ENCODE measurements at regions not wholly inside any gene's neighbourhood (a gene's known extent, or its start where the extent isn't known, plus 50 kb on each side); places are given as distances from the start of the nearest gene placed in this dataset.

DNA sequence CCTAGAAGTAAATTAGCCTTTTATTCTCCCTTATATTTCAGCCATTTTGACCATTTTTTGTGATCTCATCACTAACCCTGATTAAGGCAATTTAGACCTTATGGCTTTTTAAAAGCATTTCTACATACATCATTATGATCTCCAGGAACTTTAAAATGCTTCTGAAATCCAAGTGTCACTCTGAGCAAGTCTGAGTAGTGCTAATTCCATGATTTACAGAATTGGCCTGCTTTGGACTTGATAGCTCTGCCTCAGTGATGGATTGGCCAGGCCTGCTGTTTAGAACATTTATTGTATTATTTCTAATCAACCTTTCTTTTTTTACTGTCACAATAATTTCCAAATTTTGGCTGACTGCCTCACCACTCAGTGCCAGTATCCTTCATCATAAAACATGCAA is 116.4 kb downstream of the KCNA4 start:
- Histone ChIP-seq H3K27me3 (ENCODE audit: low read length) (no peaks in the 10 kb centered on the region), H3K4me1 (ENCODE audit: insufficient read depth, low read length) (no peaks in the 10 kb centered on the region), H3K9ac (ENCODE audit: low read length) (no peak overlapping the region), H3F3A (ENCODE audit: low read length, unreplicated experiment) (no peaks in the 10 kb centered on the region), H3K4me2 (ENCODE audit: low read length) (no peak overlapping the region), H3K9me2 (replicated peaks; ENCODE audit: low read length) (no peaks in the 10 kb centered on the region), H3K79me2 (ENCODE audit: low read length) (no peaks in the 10 kb centered on the region), H3K27ac (ENCODE audit: low read length) (no peak overlapping the region), H2AFZ (ENCODE audit: low read length) (no peak overlapping the region), H3K36me3 (ENCODE audit: low read depth, low read length) (no peaks in the 10 kb centered on the region), H4K20me1 (ENCODE audit: low read length) (no peaks in the 10 kb centered on the region), H3K4me3 (ENCODE audit: low read length) (no peak overlapping the region), H3K9me3 (ENCODE audit: low read length) (no peaks in the 10 kb centered on the region)
- intact Hi-C loops (cut with micrococcal nuclease), result no loop called here
- no peak for DNase-seq
- ChIA-PET CTCF (no interaction called here), POLR2A (ENCODE audit: unreplicated experiment) (no interaction called here)
- no TSS peak for BruUV-seq (replicated peaks)
- no peak for ATAC-seq
- no peak for TF ChIP-seq EZH2 (IDR thresholded peaks at IDR 0.05; ENCODE audit: low read length, unreplicated experiment)
- TF ChIP-seq, protein P1, sequence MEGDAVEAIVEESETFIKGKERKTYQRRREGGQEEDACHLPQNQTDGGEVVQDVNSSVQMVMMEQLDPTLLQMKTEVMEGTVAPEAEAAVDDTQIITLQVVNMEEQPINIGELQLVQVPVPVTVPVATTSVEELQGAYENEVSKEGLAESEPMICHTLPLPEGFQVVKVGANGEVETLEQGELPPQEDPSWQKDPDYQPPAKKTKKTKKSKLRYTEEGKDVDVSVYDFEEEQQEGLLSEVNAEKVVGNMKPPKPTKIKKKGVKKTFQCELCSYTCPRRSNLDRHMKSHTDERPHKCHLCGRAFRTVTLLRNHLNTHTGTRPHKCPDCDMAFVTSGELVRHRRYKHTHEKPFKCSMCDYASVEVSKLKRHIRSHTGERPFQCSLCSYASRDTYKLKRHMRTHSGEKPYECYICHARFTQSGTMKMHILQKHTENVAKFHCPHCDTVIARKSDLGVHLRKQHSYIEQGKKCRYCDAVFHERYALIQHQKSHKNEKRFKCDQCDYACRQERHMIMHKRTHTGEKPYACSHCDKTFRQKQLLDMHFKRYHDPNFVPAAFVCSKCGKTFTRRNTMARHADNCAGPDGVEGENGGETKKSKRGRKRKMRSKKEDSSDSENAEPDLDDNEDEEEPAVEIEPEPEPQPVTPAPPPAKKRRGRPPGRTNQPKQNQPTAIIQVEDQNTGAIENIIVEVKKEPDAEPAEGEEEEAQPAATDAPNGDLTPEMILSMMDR (conservative IDR thresholded peaks at IDR 0.05; ENCODE audit: low read depth, low read length), result no peak
- no peak for TF ChIP-seq EZH2phosphoT487 (IDR thresholded peaks at IDR 0.05; ENCODE audit: borderline replicate concordance, low read length)

DNA sequence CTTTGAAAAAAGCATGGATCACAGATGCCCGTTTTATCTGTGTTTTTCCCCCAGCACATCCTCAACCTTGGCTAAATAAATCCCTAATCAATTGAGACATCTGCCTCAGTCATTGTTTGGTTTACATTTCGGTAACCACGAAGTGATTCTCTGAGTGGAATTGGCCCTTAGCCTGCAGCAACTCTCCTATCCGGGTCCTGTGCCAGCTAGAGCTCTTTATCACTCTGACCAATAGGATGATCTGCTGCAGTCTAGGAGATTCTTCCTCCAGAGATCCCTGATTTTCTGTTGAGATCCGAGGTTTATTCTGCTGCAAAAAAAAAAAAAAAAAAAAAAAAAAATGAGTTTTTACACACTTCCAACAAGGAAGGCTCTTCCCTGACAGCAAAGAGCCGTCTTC is 137.3 kb downstream of the KCNA4 start:
- no TSS peak for BruUV-seq (replicated peaks)
- H3K4me2 ChIP-seq (ENCODE audit: low read length), result no peak overlapping the region
- ATAC-seq (no peak), DNase-seq (no peak)
- no peaks in the 10 kb centered on the region for H3K79me2 ChIP-seq (ENCODE audit: low read length)
- no peaks in the 10 kb centered on the region for H3F3A ChIP-seq (ENCODE audit: low read length, unreplicated experiment)
- no peak overlapping the region for H2AFZ ChIP-seq (ENCODE audit: low read length)
- H3K36me3 ChIP-seq (ENCODE audit: low read depth, low read length), result no peaks in the 10 kb centered on the region
- H3K27ac ChIP-seq (ENCODE audit: low read length), result no peak overlapping the region
- H3K9me2 ChIP-seq (replicated peaks; ENCODE audit: low read length), result no peaks in the 10 kb centered on the region
- H3K4me1 ChIP-seq (ENCODE audit: insufficient read depth, low read length), result no peaks in the 10 kb centered on the region
- TF ChIP-seq, protein P1 (conservative IDR thresholded peaks at IDR 0.05; ENCODE audit: low read depth, low read length), result no peak
- TF ChIP-seq EZH2phosphoT487 (IDR thresholded peaks at IDR 0.05; ENCODE audit: borderline replicate concordance, low read length) (no peak), EZH2 (IDR thresholded peaks at IDR 0.05; ENCODE audit: low read length, unreplicated experiment) (no peak)
- no peak overlapping the region for H3K9ac ChIP-seq (ENCODE audit: low read length)
- no peaks in the 10 kb centered on the region for H4K20me1 ChIP-seq (ENCODE audit: low read length)
- no peaks in the 10 kb centered on the region for H3K27me3 ChIP-seq (ENCODE audit: low read length)
- ChIA-PET POLR2A (ENCODE audit: unreplicated experiment) (interaction anchor here (0.7 kb wide), 1 partner anchor 191 kb away, joined by 8 read pairs; no protein-coding TSS in a partner anchor), CTCF (no interaction called here)
- intact Hi-C loops (cut with micrococcal nuclease), result no loop called here
- H3K9me3 ChIP-seq (ENCODE audit: low read length), result no peaks in the 10 kb centered on the region
- no peak overlapping the region for H3K4me3 ChIP-seq (ENCODE audit: low read length)

DNA sequence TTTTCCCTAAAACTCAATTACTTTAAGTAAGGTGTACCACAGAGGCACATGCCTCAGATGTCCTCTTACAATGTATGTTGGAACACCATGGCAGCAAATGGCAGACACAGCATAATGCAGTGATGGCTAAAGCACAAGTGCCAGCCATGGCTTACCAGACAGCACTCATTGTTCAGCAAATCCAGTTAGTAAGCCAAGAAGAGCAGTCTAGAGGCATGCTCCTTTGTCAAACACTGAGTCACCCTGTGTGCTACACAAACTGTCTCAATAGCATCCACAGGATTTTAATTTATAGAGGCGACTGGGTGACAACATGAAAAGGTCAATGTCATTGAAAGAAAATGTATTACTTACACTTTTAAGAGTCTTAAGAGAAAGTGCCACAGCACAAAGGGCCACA is 140.6 kb downstream of the KCNA4 start:
- Histone ChIP-seq H3K4me2 (ENCODE audit: low read length) (no peak overlapping the region), H3K27me3 (ENCODE audit: low read length) (no peaks in the 10 kb centered on the region), H2AFZ (ENCODE audit: low read length) (no peak overlapping the region), H4K20me1 (ENCODE audit: low read length) (no peaks in the 10 kb centered on the region), H3K36me3 (ENCODE audit: low read depth, low read length) (no peaks in the 10 kb centered on the region), H3F3A (ENCODE audit: low read length, unreplicated experiment) (no peaks in the 10 kb centered on the region), H3K4me1 (ENCODE audit: insufficient read depth, low read length) (no peaks in the 10 kb centered on the region), H3K9me3 (ENCODE audit: low read length) (no peaks in the 10 kb centered on the region), H3K9me2 (replicated peaks; ENCODE audit: low read length) (no peaks in the 10 kb centered on the region), H3K4me3 (ENCODE audit: low read length) (no peak overlapping the region), H3K27ac (ENCODE audit: low read length) (no peak overlapping the region), H3K79me2 (ENCODE audit: low read length) (no peaks in the 10 kb centered on the region), H3K9ac (ENCODE audit: low read length) (no peak overlapping the region)
- ChIA-PET CTCF (no interaction called here), POLR2A (ENCODE audit: unreplicated experiment) (no interaction called here)
- TF ChIP-seq EZH2 (IDR thresholded peaks at IDR 0.05; ENCODE audit: low read length, unreplicated experiment) (no peak), EZH2phosphoT487 (IDR thresholded peaks at IDR 0.05; ENCODE audit: borderline replicate concordance, low read length) (no peak)
- TF ChIP-seq, protein P1 (conservative IDR thresholded peaks at IDR 0.05; ENCODE audit: low read depth, low read length), result no peak
- DNase-seq, result no peak
- ATAC-seq, result no peak
- intact Hi-C loops (cut with micrococcal nuclease), result no loop called here
- no TSS peak for BruUV-seq (replicated peaks)
